ENCODE measurements at regions not wholly inside any gene's neighbourhood (a gene's known extent, or its start where the extent isn't known, plus 50 kb on each side); places are given as distances from the start of the nearest gene placed in this dataset.
"Not testable (repeated sequence)": the region's sequence is repeated elsewhere in the genome, so short reads cannot be mapped to it uniquely, and the experiment has no call there.

GRCh38 chr3:29171043-29171990, 109.6 kb upstream of the RBMS3 start:
- Histone ChIP-seq H3K4me3 (no peak overlapping the region), H3K4me1 (peaks cover 9 to 24% (median 16%) of the 10 kb centered on the region in 10 experiments), H3K9me3 (replicated peaks in 1 of 11) (no peaks in the 10 kb centered on the region), H3K27me3 (no peaks in the 10 kb centered on the region), H3K9ac (peak overlapping the region in 4 of 11 experiments; percentile 6 to 59 (median 52); a peak in 5 of 22 replicates), H3K4me2 (peak overlapping the region; percentile 51 to 74 (median 63)), H3K36me3 (no peaks in the 10 kb centered on the region), H3K27ac (peak overlapping the region in 10 of 11 experiments; percentile 46 to 82 (median 66); a peak in 17 of 22 replicates), H4K20me1 (no peaks in the 10 kb centered on the region)
- no peak for TF ChIP-seq Cebpa-rat (IDR thresholded peaks at IDR 0.05)

GRCh38 chr3:29176501-29176900, 104.4 kb upstream of the RBMS3 start:
- Histone ChIP-seq H3K4me1 (peaks cover 3 to 11% (median 8%) of the 10 kb centered on the region in 10 experiments), H3K36me3 (no peaks in the 10 kb centered on the region), H4K20me1 (no peaks in the 10 kb centered on the region), H3K27me3 (no peaks in the 10 kb centered on the region), H3K4me3 (no peak overlapping the region), H3K9ac (no peak overlapping the region), H3K9me3 (replicated peaks in 1 of 11) (no peaks in the 10 kb centered on the region), H3K27ac (no peak overlapping the region), H3K4me2 (no peak overlapping the region)
- TF ChIP-seq Cebpa-rat (IDR thresholded peaks at IDR 0.05), result no peak

GRCh38 chr3:29178809-29179793, 101.8 kb upstream of the RBMS3 start:
- H3K27ac ChIP-seq, result no peak overlapping the region

GRCh38 chr3:29181149-29181780, 99.6 kb upstream of the RBMS3 start:
- Histone ChIP-seq H3K9me3 (replicated peaks in 1 of 11) (no peaks in the 10 kb centered on the region), H3K9ac (no peak overlapping the region), H3K36me3 (no peaks in the 10 kb centered on the region), H3K27me3 (no peaks in the 10 kb centered on the region), H3K4me1 (no peaks in the 10 kb centered on the region), H3K27ac (no peak overlapping the region), H3K4me3 (no peak overlapping the region), H4K20me1 (no peaks in the 10 kb centered on the region), H3K4me2 (no peak overlapping the region)
- no peak for TF ChIP-seq Cebpa-rat (IDR thresholded peaks at IDR 0.05)

More at GRCh38 chr3:29178809-29179793, 101.8 kb upstream of the RBMS3 start:
- Histone ChIP-seq H3K4me1 (no peaks in the 10 kb centered on the region), H3K27me3 (no peaks in the 10 kb centered on the region), H3K4me3 (no peak overlapping the region), H3K4me2 (no peak overlapping the region), H3K9me3 (replicated peaks in 1 of 11) (no peaks in the 10 kb centered on the region), H3K36me3 (no peaks in the 10 kb centered on the region), H3K9ac (no peak overlapping the region), H4K20me1 (no peaks in the 10 kb centered on the region)
- no peak for TF ChIP-seq Cebpa-rat (IDR thresholded peaks at IDR 0.05)

- no peaks in the 10 kb centered on the region for H3K9me3 ChIP-seq (replicated peaks in 1 of 11)
- H3K27ac ChIP-seq, result no peak overlapping the region
- H3K36me3 ChIP-seq, result no peaks in the 10 kb centered on the region
- no peak overlapping the region for H3K9ac ChIP-seq
- H3K4me3 ChIP-seq, result no peak overlapping the region
- no peaks in the 10 kb centered on the region for H4K20me1 ChIP-seq
- H3K27me3 ChIP-seq, result no peaks in the 10 kb centered on the region
- TF ChIP-seq Cebpa-rat (IDR thresholded peaks at IDR 0.05), result no peak
- H3K4me2 ChIP-seq, result no peak overlapping the region
- H3K4me1 ChIP-seq, result no peaks in the 10 kb centered on the region
Measured at GRCh38 chr3:29181872-29182271, 99.0 kb upstream of the RBMS3 start.

- H4K20me1 ChIP-seq; H3K36me3 ChIP-seq; H3K4me3 ChIP-seq; H3K9ac ChIP-seq; H3K4me2 ChIP-seq; H3K4me1 ChIP-seq; H3K27ac ChIP-seq; H3K9me3 ChIP-seq (replicated peaks in 1 of 11); H3K27me3 ChIP-seq: not testable (repeated sequence)
Measured at GRCh38 chr3:29182828-29183227, 98.0 kb upstream of the RBMS3 start.

GRCh38 chr3:29183346-29184087, 97.4 kb upstream of the RBMS3 start:
- Histone ChIP-seq H3K36me3 (no peaks in the 10 kb centered on the region), H3K9ac (no peak overlapping the region), H3K27me3 (no peaks in the 10 kb centered on the region), H3K9me3 (replicated peaks in 1 of 11) (no peaks in the 10 kb centered on the region), H3K27ac (no peak overlapping the region), H3K4me2 (no peak overlapping the region), H3K4me1 (no peaks in the 10 kb centered on the region), H3K4me3 (no peak overlapping the region), H4K20me1 (no peaks in the 10 kb centered on the region)
- no peak for TF ChIP-seq Cebpa-rat (IDR thresholded peaks at IDR 0.05)

GRCh38 chr3:29185706-29186105, 95.2 kb upstream of the RBMS3 start:
- Histone ChIP-seq H3K4me3 (no peak overlapping the region), H3K9ac (no peak overlapping the region), H3K4me1 (no peaks in the 10 kb centered on the region), H3K9me3 (replicated peaks in 1 of 11) (no peaks in the 10 kb centered on the region), H4K20me1 (no peaks in the 10 kb centered on the region), H3K4me2 (no peak overlapping the region), H3K27ac (no peak overlapping the region), H3K27me3 (no peaks in the 10 kb centered on the region), H3K36me3 (no peaks in the 10 kb centered on the region)
- TF ChIP-seq Cebpa-rat (IDR thresholded peaks at IDR 0.05), result no peak
